Right atrium auricular region (tissue), 2 donors: ENCODE measurements at regions not wholly inside any gene's neighbourhood (a gene's known extent, or its start where the extent isn't known, plus 50 kb on each side); places are given as distances from the start of the nearest gene placed in this dataset.

Experiments used
- DNase-seq: peaks from one replicate; pipeline ENCODE4 v3.0.0-alpha.2; 2019; ENCODE audit warnings: low spot score
- H3K27ac ChIP-seq, 2 donors: fragments of 200-600 bp; sonication (generic); 1 replicate in 1 of 2; 2 replicates in 1 of 2; pipeline ENCODE4 v1.5.1; 2016 to 2019
- H3K27me3 ChIP-seq, 2 donors: fragments of 200-600 bp; sonication (generic); one replicate each; pipeline versions ENCODE4 v1.5.1 to v1.6.0; 2017 to 2019
- H3K36me3 ChIP-seq: fragments of 200-600 bp; sonication (generic); one replicate; pipeline ENCODE4 v1.5.1; 2016
- H3K4me1 ChIP-seq, 2 donors: fragments of 200-600 bp; sonication (generic); one replicate each; pipeline versions ENCODE4 v1.5.1 to v1.6.0; 2017 to 2019
- H3K4me3 ChIP-seq, 2 donors: fragments of 200-600 bp; sonication (generic); 1 replicate in 1 of 2; 2 replicates in 1 of 2; pipeline ENCODE4 v1.5.1; 2017 to 2019; ENCODE audit warnings: mild to moderate bottlenecking in 1 of 2, moderate library complexity in 1 of 2
- H3K9me3 ChIP-seq, 2 donors: fragments of 200-600 bp; sonication (generic); one replicate each; pipeline ENCODE4 v1.5.1; 2019
- CTCF ChIP-seq, 2 donors: fragments of 200-600 bp; sonication (generic); IDR thresholded peaks; one replicate each; pipeline ENCODE4 v1.5.1; 2019; ENCODE audit warnings: antibody characterized with exemption in 2 of 2

GRCh38 chrX:10797466-10797865 is 177.1 kb upstream of the MID1 start:
- Histone ChIP-seq H3K36me3 (no peaks in the 10 kb centered on the region), H3K4me3 (no peak overlapping the region), H3K4me1 (no peaks in the 10 kb centered on the region), H3K9me3 (no peaks in the 10 kb centered on the region), H3K27me3 (no peaks in the 10 kb centered on the region), H3K27ac (no peak overlapping the region)
- no peak for DNase-seq
- no peak for TF ChIP-seq CTCF (IDR thresholded peaks at IDR 0.05)

GRCh38 chrX:10798041-10798440 is 177.7 kb upstream of the MID1 start:
- Histone ChIP-seq H3K27ac (no peak overlapping the region), H3K9me3 (no peaks in the 10 kb centered on the region), H3K4me1 (no peaks in the 10 kb centered on the region), H3K4me3 (no peak overlapping the region), H3K27me3 (no peaks in the 10 kb centered on the region), H3K36me3 (no peaks in the 10 kb centered on the region)
- no peak for DNase-seq
- no peak for TF ChIP-seq CTCF (IDR thresholded peaks at IDR 0.05)

GRCh38 chrX:10800796-10801195 is 180.4 kb upstream of the MID1 start:
- H3K27me3 ChIP-seq, result no peaks in the 10 kb centered on the region
- no peak overlapping the region for H3K4me3 ChIP-seq
- DNase-seq, result no peak
- H3K4me1 ChIP-seq, result no peaks in the 10 kb centered on the region
- TF ChIP-seq CTCF (IDR thresholded peaks at IDR 0.05), result no peak
- H3K9me3 ChIP-seq, result no peaks in the 10 kb centered on the region
- H3K36me3 ChIP-seq, result no peaks in the 10 kb centered on the region
- no peak overlapping the region for H3K27ac ChIP-seq

- Histone ChIP-seq H3K27ac (no peak overlapping the region), H3K9me3 (no peaks in the 10 kb centered on the region), H3K4me3 (no peak overlapping the region), H3K27me3 (no peaks in the 10 kb centered on the region), H3K36me3 (no peaks in the 10 kb centered on the region), H3K4me1 (no peaks in the 10 kb centered on the region)
- DNase-seq, result no peak
- no peak for TF ChIP-seq CTCF (IDR thresholded peaks at IDR 0.05)
These were observed 190.7 kb upstream of the MID1 start for GRCh38 chrX:10811111-10811510.

GRCh38 chrX:10813761-10814160 is 193.4 kb upstream of the MID1 start:
- Histone ChIP-seq H3K4me1 (no peaks in the 10 kb centered on the region), H3K27me3 (no peaks in the 10 kb centered on the region), H3K9me3 (no peaks in the 10 kb centered on the region), H3K4me3 (no peak overlapping the region), H3K36me3 (no peaks in the 10 kb centered on the region), H3K27ac (no peak overlapping the region)
- DNase-seq, result no peak
- TF ChIP-seq CTCF (IDR thresholded peaks at IDR 0.05), result no peak

- TF ChIP-seq CTCF (IDR thresholded peaks at IDR 0.05), result no peak
- H3K36me3 ChIP-seq, result no peaks in the 10 kb centered on the region
- no peak for DNase-seq
- H3K4me3 ChIP-seq, result no peak overlapping the region
- H3K9me3 ChIP-seq, result no peaks in the 10 kb centered on the region
- H3K27ac ChIP-seq, result peak overlapping the region in 1 of 2 donors; percentile 13
- H3K27me3 ChIP-seq, result no peaks in the 10 kb centered on the region
- H3K4me1 ChIP-seq, result no peaks in the 10 kb centered on the region
These were observed 198.3 kb upstream of the MID1 start for GRCh38 chrX:10818651-10819050.
